ENCODE measurements at regions not wholly inside any gene's neighbourhood (a gene's known extent, or its start where the extent isn't known, plus 50 kb on each side); places are given as distances from the start of the nearest gene placed in this dataset.

- TF ChIP-seq CTCF (IDR thresholded peaks at IDR 0.05): no peak
- TF ChIP-seq POLR2A (IDR thresholded peaks at IDR 0.05): no peak
- no peak for TF ChIP-seq POLR2AphosphoS5 (IDR thresholded peaks at IDR 0.05)
- TF ChIP-seq EP300 (IDR thresholded peaks at IDR 0.05; ENCODE audit: low read depth): no peak
Measured at GRCh38 chr19:20333508-20333907, 166.5 kb downstream of the ZNF486 start.

All from transverse colon (tissue), 4 donors.